Activated CD4-positive, alpha-beta T cell treated with anti-CD3 and anti-CD28 coated beads for 1 hour (primary cell): ENCODE measurements at regions not wholly inside any gene's neighbourhood (a gene's known extent, or its start where the extent isn't known, plus 50 kb on each side); places are given as distances from the start of the nearest gene placed in this dataset.
"Not testable (repeated sequence)": the region's sequence is repeated elsewhere in the genome, so short reads cannot be mapped to it uniquely, and the experiment has no call there.

Experiments
- DNase-seq: peaks from one replicate; pipeline ENCODE4 v3.0.0-alpha.2; 2020

GRCh38 chr9:71587576-71588362 lies 180.5 kb downstream of the CEMIP2 start:
- DNase-seq = no peak

GRCh38 chr9:71583792-71584191 lies 184.5 kb downstream of the CEMIP2 start:
- no peak for DNase-seq

- DNase-seq = no peak
These were observed 186.0 kb downstream of the CEMIP2 start for GRCh38 chr9:71582347-71582746.

DNA sequence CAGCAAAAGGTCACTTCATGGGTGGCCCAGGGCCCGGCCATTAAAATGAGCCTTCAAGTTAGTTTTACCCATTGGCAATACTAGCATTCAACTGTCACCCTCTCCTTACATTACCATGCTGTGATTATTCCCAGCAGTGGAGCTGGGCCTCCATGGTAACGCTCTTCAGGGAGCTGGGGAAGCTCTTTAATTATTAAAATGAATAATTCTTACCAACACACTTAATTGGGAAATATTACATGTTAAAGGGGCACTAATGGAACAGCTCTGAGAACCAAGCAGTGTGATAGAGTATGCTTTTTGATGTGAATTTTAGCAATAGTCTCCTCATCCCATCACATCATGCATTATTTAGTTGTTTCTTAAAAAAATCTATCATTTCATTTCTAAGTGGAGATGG lies 187.2 kb downstream of the CEMIP2 start:
- no peak for DNase-seq

DNA sequence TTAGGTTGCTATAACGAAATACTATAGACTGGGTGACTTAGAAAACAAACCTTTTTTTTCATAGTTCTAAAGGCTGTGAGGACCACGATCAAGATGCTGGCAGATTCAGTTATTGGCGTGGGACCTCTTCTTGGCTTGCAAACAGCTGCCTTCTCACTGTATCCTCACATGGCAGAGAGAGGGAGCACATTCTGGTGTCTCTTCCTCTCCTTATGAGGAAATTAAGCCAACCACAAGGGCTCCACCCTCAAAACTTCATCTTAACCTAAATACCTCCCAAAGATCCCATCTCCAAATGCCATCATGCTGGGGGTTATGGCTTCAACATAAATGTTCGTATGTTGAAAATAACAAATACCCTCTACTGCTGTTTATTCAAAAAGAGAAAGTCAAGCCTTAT lies 197.1 kb downstream of the CEMIP2 start:
- DNase-seq = no peak

DNA sequence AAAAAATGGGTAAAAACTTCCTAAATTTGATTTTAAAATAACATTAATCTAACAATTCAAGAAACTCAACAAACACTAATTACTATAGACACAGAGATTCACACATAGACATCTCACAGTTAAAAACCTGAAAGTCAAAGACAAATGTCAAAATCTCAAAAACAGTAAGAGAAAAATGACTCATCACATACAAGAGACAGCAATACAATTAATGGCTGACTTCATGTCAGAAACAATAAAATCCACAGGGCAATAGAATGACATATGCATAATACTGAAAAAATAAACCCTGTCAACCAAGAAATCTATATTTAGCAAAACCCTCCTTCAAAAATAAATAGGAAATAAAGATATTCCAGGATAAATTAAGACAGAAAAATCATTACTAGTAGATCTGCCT lies 200.4 kb downstream of the CEMIP2 start:
- DNase-seq = no peak

DNA sequence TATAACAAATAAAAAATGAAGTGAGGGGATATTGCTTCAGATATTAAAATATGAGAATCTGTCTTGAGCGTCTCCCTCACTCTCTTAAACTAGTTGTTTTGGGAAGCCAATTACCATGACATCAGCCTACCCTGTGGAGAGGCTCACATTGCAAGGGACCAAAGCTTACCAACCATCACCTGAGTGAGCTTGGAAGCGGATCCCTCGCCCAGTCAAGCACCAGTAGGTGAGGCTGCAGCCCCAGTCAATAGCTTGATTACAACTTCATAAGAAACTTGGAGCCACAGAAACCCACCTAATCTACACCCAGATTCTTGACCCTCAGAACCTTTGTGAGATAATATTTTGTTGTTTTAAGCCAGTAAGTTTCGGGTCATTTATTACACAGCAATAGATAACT lies 206.2 kb downstream of the CEMIP2 start:
- no peak for DNase-seq

- no peak for DNase-seq
These were observed 211.0 kb downstream of the CEMIP2 start for GRCh38 chr9:71557310-71557709.

DNA sequence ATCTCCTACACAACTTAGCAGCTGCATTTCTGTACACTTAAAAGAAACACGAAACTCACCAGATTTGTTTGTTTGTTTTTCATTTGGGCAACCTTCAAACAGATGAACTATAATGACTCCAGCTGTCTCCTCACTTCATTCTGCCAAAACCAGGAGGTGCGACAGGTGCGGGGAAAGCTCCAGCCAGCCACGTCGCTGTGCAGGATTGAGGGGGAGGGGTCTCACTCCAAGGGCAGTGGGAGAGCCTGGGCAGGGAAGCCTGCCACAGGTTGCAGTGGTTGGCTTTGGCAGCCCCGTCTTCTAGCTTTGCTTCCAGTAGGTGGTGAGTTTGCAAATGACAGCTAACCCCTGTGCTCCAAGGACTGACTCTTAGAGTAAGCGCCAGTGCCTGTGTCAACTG lies 215.8 kb downstream of the CEMIP2 start:
- no peak for DNase-seq

- no peak for DNase-seq
These were observed 219.3 kb downstream of the CEMIP2 start for GRCh38 chr9:71549023-71549422.

- no peak for DNase-seq
These were observed 223.8 kb downstream of the CEMIP2 start for GRCh38 chr9:71544464-71544863.

DNA sequence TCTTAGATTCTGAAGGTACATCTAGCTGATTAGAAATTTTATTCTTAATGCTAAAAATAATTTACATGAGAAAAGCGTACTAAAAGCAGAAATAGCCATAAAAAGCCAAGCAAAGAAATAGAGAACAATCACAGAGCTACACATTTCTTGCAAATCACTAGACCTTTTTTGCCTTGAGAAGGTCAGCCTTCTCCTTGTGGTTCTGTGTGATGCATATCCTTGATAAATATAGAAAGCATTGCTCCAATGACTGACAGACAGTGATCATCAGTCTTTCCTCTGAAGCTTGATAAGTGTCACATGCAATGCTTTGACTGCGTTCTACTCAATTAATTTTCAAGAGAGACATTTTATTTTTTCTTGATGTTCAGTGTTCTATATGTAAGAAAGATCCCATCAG lies 226.9 kb downstream of the CEMIP2 start:
- DNase-seq = no peak

- DNase-seq = no peak
These were observed 243.2 kb downstream of the CEMIP2 start for GRCh38 chr9:71524996-71525580.

DNA sequence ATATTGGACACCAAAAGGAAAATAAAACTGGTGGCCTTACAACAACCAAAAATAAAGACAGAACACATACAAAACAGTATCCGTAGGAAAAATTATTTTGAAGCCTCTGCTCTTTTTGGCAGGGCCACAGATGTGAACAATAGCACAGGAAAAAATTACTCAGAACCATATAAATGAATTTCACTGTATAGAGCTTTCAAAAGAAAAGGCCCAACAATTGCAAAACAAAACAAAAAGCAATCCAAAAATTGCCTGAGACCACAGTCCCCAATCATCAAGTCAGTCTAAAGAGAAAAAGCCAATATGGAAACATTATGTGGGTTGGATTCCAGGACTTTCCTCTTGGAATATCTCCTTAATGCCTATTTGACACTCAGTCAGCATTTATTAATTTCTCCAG lies 243.8 kb downstream of the CEMIP2 start:
- no peak for DNase-seq

DNA sequence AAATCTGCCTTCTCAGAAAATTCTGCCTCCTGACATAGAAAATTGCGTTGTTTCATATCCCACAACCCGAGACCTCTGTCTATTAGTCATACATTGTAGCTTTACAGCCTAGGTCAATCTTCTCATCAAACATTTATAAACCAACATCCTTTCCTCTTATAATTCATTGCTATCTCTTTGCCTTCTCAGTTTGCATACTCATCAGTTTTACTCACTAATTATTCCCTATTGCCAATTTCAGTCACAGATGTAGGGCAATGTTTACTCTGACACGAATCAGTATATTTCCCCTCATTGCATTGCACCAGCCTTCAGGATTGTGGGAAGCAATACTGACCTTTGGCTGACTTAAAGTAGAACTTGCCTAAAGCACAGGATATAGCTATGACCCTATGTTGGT lies 247.2 kb downstream of the CEMIP2 start:
- no peak for DNase-seq

DNA sequence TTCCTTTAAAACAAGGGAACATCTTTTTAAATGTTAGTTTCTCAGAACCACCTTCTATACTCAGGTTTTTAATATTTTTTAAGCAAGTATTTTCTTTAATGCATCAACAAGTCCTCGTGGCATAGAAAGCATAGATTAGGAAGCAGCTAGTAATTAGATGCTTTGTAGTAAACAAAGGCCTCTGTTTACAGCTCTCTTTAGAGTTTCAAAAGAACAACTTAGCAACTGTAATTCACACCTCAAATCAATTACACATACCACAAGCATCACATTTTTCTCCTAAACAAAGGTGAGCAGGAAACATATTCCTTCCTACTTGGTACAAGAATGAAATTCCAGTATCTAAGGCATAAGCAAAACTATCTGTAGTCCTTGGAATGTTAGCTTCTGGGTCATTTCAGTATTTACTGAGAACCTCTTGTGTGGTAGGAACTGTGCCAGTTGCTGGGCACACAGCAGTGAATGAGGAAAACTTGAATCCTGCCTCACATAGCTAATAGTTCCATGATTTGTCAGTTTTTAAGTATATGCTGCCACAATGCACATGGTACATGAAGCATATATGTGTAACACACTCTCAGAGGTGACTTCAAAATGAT lies 249.1 kb downstream of the CEMIP2 start:
- no peak for DNase-seq

- DNase-seq = no peak
These were observed 250.1 kb downstream of the CEMIP2 start for GRCh38 chr9:71518045-71518827.

DNA sequence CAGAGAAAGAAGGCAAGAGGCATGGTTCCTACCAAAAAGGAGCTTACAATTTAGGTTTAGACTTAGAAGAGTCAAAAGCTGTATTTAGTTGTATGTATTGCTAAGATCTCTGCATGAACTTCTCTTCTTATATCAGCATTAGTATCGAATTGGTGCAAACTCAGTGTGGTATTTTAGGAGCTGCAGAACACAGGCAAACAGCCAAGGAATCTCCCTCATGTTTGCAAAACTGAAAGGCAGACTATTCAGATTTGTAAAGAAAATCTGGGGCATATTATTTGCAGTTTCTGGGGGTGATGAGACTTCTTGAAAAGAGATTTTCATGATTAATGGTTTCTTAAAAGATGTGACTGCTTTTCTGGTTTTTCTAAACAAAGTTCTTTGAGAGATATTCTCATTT lies 252.7 kb downstream of the CEMIP2 start:
- DNase-seq = no peak

- DNase-seq = no peak
These were observed 253.2 kb downstream of the CEMIP2 start for GRCh38 chr9:71515107-71515506.

DNA sequence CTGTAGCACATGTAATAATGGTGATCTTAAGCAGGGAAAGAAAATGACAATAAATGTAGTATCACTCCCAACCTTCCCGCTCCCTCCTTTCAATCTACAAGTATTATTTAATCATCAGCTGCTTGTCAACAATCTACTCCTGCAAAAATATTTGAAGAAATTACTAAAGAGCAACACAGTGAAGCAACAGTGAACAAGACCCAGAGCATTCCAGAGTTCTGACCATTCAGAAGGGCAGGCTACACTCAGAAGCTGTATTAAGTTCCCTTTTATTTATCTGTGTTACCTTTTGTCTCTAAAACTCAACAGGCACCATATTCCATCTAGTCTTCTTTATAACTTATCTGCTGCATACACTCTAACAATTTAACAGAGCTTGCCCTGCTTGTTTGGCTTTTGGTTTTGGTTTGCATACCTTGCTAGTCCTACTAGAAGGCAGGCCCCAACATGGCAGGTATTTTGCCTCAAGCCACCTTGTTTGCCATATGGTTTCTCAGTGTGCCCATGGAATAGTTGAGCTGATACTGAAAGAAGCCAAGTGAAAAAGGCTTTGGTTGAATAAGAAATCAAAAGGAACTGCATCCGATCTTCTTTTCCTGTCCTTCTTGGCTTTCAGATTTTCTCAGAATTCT lies 253.9 kb downstream of the CEMIP2 start:
- no peak for DNase-seq

GRCh38 chr9:71509054-71509453 lies 259.3 kb downstream of the CEMIP2 start:
- DNase-seq = no peak

DNA sequence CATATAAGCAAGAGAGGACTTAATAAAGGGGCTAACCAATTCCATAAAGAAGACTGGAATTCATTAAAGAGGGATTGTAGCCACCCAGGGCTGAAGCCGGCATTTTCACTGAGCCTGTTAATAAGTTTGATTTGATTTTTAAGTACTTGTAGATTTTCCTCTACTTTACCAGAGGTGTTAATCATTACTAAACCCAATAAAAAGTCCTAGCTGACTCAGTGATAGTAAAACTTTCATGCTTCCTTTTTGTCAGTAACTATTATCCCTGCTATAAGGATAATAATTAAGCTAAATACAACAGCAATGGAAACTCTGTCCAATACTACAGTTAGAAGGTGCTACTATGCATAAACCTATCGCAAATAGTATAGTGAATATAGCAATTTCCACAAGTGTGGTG lies 260.2 kb downstream of the CEMIP2 start:
- DNase-seq = not testable (repeated sequence)

- DNase-seq = no peak
These were observed 261.5 kb downstream of the CEMIP2 start for GRCh38 chr9:71506821-71507220.
